HG03175 (cell line): ENCODE measurements at regions not wholly inside any gene's neighbourhood (a gene's known extent, or its start where the extent isn't known, plus 50 kb on each side); places are given as distances from the start of the nearest gene placed in this dataset.

Experiments used
- ATAC-seq: cut with Tn5 transposase; IDR thresholded peaks from one replicate; pipeline ENCODE4 v1.9.1; 2021; ENCODE audit warnings: mild to moderate bottlenecking, moderate library complexity; ENCODE audit not compliant: unreplicated experiment

GRCh38 chr18:47418746-47419145, 167.3 kb upstream of the SKOR2 start:
- ATAC-seq, result no peak

DNA sequence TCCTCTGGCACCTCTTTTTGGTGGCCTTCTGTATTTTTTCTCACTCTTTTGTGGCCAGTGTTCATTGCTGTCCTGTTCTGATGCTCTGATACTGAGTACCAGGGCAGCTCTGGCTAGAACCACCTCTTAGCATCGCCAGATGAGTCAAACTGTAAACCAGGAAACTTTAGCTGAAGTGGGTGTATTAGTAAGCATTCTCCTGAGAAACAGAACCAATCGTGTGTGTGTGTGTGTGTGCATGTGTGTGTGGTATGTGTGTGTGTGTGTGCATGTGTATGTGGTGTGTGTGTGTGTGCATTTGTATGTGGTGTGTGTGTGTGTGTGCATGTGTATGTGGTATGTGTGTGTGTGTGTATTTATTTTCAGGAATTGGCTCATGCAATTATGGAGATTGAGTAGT, 166.3 kb upstream of the SKOR2 start:
- no peak for ATAC-seq

GRCh38 chr18:47415881-47416280, 164.4 kb upstream of the SKOR2 start:
- no peak for ATAC-seq

DNA sequence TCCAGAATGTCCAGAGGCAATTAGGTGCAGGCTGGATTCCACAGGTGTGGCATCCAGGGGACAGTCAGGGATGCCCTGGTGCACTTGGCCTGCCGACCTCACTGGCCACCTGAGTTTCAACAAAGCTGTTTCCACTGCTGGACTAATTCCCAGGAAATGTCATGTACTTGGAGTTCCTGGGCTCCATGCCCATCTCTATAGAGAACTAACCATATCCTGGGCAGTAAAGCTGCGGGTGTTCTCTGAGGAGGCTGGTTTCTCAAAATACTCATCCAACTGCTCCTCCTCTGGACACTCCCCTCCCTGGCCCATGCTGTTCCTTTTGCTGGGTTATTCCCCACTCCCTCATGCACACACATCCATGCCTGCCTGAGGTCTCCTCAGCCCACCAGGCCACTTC, 161.9 kb upstream of the SKOR2 start:
- no peak for ATAC-seq

DNA sequence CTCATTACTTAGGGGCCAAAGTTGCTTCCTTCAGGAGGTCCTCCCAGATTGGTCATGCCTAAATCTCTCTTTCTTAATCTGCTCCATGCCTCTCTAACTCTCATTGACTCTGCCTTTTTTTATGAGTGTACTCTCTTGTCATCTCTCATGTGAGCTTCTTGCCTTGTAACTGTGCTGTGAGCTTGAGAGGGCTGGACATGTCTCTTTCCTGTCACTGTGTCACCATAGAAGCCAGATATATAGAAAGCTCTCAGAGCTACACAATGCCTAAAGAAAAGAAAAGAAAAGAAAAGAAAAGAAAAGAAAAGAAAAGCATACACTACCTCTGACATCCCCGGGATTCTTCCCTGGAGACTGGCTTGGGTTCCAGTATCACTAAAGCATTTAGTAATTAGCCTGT, 161.5 kb upstream of the SKOR2 start:
- no peak for ATAC-seq

DNA sequence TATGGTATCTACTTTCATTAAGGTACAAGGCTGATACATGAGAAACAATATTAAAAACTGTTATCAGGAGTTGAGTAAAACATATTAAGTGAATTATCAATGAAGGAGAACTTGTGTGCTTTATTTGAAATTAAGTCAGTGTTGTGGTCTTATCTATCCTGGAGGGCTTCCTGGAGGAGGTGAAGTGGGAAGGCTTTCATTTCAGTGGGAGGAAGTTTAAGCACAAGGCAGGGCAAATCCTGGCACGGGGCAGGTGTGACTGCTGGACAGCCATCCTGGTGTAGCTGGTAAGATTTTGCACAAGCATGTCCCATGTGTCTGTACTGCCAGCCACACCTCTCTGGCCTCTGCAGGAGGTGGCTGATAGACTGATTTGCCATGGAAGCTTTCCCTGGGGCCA, 159.7 kb upstream of the SKOR2 start:
- ATAC-seq, result no peak

DNA sequence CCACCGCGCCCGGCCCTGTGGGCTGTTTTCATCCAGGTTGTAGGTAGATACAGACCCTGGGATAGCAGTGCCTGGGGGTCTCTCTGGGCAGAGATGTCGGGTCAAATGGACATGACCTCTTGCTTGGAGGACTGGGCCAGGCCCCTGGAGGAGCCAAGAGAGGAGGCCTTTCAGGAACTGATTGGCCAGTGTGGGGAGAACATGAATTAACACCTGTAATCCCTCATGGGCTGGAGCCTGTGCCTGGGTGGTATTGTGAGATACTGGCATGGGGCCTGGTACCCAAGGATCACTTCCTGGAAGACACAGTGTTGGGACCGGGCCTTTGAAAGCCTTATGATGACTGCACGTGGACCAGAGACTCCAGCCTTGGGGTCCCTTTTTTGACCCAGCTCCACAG, 158.7 kb upstream of the SKOR2 start:
- no peak for ATAC-seq

DNA sequence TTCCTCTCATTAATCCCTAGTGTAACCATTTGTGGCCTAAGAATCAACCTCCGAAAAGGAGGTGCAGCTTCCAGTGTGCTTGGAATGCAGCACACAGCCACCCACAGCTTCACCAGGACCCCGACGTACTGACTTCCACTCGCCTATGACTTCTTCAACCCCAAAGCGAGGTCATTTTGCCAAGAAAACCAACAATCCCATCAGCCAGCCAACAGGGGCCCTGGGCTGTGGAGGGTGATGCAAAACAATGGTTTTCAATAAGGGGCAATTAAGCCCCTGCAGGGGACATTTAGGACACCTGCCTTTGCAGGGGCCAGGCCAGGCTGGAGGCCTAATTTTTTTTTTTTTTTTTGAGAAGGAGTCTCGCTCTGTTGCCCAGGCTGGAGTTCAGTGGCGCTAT, 158.1 kb upstream of the SKOR2 start:
- ATAC-seq, result no peak

DNA sequence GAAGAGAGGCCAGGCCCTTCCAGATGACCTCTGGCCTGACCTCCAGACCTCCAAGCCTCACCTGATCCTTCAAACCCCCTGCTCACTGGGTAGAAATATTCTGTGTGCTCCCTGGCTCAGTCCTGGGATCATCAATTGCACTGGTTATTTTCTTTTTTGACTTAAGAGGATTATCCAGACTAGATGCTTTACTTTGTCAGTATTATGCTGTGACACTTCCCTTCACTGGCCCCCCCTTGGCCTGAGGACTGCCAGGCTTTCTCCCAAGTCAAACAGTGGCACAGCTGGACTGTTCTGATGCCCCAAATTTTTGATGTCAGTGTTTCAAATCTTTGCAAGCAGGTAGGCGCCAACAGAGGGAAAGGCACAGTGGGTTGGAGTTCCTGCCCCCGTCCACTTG, 156.3 kb upstream of the SKOR2 start:
- ATAC-seq, result no peak

DNA sequence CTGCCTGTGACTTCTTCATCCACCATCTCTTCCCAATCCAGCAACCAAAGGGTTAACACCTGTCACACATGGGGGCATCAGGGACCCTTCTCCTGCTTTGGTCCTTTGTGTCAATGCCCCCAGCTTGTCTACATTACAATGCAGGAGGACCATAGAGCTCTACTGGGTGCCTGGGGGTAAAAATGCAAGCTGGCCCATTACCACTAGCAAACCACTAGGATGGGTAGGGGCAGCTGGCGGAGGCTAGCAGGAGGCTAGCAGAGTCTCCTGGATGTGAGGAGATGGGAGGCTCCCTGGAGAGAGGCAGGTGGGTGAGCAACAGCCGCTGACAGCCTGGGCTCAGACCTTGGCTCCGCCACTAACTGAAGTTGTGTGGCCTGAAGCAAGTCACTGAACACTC, 153.4 kb upstream of the SKOR2 start:
- no peak for ATAC-seq

- no peak for ATAC-seq
These were observed 152.5 kb upstream of the SKOR2 start for GRCh38 chr18:47403949-47404348.

GRCh38 chr18:47403317-47403716, 151.9 kb upstream of the SKOR2 start:
- no peak for ATAC-seq

DNA sequence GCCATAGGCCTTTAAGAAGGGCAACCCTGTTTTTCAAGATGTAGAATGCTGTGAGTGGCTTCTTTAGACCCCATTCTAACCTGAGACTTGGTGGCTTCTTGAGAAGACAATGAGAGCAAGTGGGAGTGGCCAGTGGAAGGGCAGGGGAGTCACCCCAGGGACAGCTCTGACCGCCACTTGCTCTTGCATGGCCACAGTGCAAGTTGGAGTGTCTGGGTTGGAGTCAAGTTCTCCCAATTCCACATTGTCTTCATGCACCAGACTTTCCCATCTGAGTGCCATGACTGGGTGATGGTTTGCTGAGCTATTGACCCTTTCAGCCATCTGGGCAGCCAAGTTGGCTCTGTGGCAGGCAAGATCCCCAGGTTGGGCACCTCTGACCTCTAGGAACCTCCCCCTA, 148.0 kb upstream of the SKOR2 start:
- no peak for ATAC-seq

GRCh38 chr18:47397671-47398319, 146.3 kb upstream of the SKOR2 start:
- ATAC-seq, result no peak

DNA sequence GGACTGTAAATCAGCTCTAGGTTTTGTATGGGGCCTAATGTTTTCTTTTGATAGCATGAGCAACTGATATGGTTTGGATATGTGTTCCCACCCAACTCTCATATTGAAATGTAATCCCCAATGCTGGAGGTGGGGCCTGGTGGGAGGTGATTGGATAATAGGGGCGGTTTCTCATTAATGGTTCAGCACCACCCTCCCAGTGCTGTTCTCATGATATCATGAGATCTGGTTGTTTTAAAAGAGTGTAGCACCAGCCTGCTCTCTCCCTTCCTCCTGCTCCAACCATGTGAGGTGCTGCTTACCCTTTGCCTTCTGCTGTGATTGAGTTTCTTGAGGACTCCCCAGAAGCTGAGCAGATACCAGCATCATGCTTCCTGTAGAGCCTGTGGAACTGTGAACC, 140.2 kb upstream of the SKOR2 start:
- no peak for ATAC-seq

GRCh38 chr18:47390410-47391024, 139.1 kb upstream of the SKOR2 start:
- no peak for ATAC-seq

DNA sequence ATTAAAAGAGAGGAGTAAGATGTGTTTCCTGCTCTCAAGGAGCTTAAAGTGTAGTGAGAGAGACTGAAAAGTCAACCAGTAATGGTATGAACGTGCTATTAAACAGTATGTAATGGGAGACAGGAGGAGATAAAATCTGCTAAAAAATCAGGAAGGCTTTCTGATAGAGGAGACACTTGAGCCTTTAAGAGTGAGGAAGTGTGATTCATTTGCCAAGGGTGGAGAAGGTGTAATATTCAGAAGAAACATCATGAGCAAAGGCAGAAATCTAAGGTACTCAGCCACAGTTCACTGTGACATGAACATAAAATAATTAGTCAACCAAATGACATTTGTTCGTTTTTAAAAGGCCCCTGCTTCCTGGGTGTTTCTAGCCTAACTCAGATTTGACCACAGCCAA, 137.8 kb upstream of the SKOR2 start:
- ATAC-seq, result no peak

GRCh38 chr18:47387864-47388263, 136.4 kb upstream of the SKOR2 start:
- ATAC-seq, result no peak

DNA sequence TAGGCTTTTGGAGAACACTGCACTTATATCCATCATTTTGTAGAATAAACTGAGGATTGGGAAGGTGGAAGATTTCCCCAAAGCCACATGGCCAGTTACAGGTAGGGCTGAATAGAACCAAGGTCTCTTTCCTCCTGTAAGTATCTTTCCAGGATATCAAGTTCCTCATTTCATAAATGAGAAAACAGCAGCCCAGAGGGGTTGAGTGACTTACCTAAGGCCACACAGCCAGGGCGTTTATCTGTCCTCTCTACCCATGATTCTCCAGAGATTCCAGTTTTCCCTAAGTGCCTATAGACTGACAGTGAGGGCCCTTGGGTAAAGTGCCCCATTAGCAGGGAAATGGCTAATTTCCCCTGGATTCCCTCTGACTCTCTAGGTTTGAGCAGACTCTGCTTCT, 132.3 kb upstream of the SKOR2 start:
- ATAC-seq, result no peak

DNA sequence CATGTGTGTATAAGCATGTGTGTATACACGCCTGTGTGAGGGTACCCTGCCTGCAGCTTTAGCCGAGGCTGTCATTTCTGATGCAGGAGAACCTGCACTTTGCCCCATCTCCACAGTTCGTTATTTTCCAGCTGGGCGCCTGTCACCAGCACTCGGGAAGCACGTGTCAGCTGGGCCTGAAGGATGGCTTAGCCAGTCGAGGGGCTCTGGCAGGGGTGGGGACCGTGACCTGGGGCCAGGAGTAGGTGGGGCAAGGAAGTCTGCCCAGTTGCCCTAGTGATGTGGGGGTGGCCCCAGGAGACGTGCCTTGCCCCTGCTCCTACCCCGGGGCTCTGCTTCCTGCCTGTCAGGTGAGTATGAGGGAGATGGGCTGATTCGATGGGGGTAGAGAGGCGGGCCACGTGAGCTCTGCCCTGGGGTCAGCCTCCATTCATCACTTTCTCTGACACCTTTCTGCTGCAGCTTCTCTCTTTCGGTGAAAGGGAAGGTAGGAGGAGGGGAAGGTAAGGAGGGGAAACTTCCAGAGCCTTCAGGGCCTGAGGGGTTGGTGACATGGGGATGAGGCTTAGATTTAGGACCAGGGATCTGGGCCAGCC, 130.6 kb upstream of the SKOR2 start:
- no peak for ATAC-seq

DNA sequence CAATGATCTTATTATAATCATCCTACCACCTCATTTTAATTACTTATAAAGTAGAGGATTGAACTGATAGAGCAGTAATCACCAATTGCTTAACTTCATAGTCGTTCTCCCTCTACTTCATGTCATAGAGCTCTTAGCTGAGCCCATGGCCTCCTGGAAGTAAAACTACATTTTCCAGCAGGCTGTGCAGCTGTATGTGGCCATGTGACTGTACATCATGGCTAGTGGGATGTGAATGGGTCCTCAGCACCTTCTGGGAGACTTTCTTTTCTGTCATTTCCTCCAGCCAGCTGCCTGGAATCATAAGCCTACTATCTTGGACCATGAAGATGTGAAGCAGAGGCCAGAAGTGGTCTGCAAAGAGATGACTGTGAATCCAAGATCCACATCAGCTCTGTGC, 128.7 kb upstream of the SKOR2 start:
- no peak for ATAC-seq

GRCh38 chr18:47373465-47373864, 122.0 kb upstream of the SKOR2 start:
- no peak for ATAC-seq

DNA sequence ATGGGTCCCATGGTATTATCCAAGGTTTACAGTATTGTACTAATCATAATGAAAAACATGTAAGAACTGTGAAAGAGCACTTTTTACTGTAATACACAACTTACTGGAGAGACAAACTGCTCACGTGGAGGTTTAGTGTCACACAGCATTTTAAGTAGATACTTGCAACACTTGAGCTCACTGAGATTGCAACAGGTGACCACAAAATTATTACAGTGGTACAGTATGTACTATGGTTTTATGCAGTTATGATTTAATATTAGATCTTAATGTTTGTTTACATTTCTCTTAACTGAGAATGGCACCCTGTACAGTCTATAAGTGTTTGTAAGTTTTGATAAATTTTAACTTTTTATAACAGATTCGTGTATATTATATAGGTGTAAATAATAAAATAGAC, 118.6 kb upstream of the SKOR2 start:
- ATAC-seq, result no peak
